GM19395 (cell line): ENCODE measurements at regions not wholly inside any gene's neighbourhood (a gene's known extent, or its start where the extent isn't known, plus 50 kb on each side); places are given as distances from the start of the nearest gene placed in this dataset.
"Not testable (repeated sequence)": the region's sequence is repeated elsewhere in the genome, so short reads cannot be mapped to it uniquely, and the experiment has no call there.

Source experiments
- ATAC-seq: cut with Tn5 transposase; IDR thresholded peaks from one replicate; pipeline ENCODE4 v1.9.1; 2021; ENCODE audit warnings: mild to moderate bottlenecking, moderate library complexity; ENCODE audit not compliant: unreplicated experiment

GRCh38 chr10:123309731-123310130, 155.5 kb downstream of the BUB3 start:
- no peak for ATAC-seq

- no peak for ATAC-seq
These were observed 162.6 kb downstream of the BUB3 start for GRCh38 chr10:123316776-123317175.

GRCh38 chr10:123318516-123318915, 164.3 kb downstream of the BUB3 start:
- ATAC-seq = no peak

- no peak for ATAC-seq
These were observed 165.9 kb downstream of the BUB3 start for GRCh38 chr10:123320091-123320490.

- no peak for ATAC-seq
These were observed 169.7 kb downstream of the BUB3 start for GRCh38 chr10:123323884-123324283.

DNA sequence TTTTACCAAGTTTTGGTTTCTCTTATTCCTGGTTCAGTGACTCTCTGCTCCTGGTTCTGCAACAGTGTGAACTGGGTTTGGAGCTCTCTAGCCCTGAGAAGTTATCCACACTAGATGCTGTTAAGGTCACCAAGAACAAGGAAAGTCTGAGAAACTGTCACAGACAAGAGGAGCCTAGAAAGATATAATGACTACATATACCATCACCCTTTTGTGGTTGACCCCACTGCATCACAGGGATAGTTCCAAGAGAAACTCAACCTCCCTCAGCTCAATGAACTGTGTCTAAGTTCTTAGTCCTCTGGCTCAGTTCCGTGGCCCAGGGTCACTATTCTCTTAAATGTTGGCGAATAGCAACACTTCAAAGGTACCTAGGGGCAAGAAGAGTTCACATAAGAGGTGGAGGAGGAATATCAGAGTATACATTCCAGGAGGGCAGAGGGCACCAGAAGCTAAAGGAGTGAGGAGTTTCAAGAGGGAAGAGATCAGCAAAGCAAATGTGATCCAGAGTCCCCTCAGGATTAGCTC, 171.5 kb downstream of the BUB3 start:
- ATAC-seq = no peak

DNA sequence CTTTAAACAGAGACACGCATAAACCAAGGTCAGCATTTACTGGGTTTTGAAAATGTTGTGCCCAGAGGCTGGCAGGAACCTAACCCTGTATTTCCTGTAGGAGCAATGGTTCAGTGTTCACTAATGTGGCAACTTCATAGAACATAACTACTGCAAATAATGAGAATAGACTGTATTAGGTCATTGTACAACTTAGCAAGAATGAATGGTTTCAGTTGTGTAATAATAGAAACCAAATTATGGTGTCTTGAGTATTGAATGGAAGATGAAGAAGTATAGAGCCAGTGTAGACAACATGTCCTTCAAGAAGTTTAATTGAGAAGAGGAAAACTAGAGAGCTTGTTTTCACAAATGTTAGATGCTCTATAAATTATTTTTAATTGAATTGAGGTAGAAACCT, 172.5 kb downstream of the BUB3 start:
- ATAC-seq = no peak

- peak; percentile 79 for ATAC-seq
These were observed 173.2 kb downstream of the BUB3 start for GRCh38 chr10:123327450-123327849.

- ATAC-seq = no peak
These were observed 173.7 kb downstream of the BUB3 start for GRCh38 chr10:123327896-123328295.

GRCh38 chr10:123331438-123331837, 177.2 kb downstream of the BUB3 start:
- no peak for ATAC-seq

GRCh38 chr10:123346581-123346980, 192.4 kb downstream of the BUB3 start:
- no peak for ATAC-seq

GRCh38 chr10:123348691-123349572, 194.7 kb downstream of the BUB3 start:
- no peak for ATAC-seq

- ATAC-seq = no peak
These were observed 197.5 kb downstream of the BUB3 start for GRCh38 chr10:123351715-123352114.

DNA sequence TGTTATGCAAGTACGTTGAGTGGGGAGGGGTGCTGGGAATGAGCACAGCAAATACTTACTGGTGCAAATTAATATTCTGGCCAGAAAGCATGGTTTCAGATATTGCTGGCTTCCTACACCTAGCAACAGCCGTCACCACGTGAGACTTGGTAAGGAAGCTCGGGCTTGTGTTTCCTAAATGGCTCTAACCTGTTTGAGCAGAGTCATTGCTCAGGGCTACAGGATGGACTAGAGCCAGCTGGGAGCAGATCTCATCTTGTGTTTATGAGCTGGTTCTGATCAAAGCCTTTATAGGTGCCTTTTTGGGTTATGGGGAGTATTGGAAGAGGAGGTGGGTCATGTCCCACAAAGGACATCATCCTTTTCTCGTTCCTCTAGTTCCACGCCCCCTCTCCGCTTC, 200.3 kb downstream of the BUB3 start:
- ATAC-seq = no peak

DNA sequence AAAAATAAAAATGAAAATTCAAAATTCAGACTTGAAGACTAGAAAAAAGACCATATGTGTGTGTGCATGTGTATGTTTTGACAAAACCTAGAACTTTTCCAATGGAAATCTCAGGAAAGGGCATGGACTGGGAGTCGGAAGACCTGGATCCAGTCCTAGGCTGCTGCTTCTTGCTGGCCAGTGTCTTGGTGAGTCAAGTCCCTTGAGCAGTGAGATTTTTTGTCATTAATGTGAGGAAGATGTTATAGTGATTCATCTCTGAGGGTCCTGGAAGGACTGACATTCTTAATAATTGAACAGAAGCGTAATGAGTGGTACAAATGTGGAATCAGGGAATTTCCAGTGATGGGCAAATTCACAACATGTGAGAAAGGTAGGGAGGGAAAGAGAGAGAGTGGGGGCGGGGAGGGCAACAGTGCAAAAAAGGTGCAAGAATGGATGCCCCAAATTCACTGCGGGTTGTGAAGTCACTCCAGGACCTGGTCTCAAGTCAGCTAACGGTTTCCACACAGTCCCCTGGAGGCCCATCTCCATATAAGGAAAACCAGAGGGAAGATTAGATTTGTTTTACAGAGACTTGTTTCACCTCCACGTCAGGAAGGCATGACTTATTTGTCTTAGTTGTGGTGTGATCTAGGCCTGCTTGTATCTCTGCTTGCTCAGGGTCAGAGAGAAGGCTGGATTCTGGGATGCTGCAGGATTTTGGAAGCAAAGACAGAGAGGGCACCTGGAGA, 201.7 kb downstream of the BUB3 start:
- ATAC-seq = no peak

DNA sequence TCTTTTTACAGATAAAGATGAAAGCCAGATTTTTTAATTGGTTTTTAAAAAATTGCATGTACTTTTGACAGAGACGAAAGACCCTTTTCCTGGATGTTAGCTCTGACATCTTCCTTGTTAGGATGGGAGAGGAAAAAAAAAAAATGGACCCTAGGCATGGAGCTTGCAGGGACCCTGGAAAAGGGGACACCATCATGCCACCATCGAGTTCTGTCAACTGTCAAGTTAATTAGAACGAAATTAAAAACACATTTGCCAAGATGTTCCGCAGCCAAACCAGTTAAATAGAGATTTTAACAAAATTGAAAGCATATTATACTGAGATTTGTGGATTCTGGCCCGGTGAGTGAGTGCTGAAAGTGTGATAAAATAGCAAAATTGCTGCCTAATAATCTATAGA, 202.6 kb downstream of the BUB3 start:
- no peak for ATAC-seq

DNA sequence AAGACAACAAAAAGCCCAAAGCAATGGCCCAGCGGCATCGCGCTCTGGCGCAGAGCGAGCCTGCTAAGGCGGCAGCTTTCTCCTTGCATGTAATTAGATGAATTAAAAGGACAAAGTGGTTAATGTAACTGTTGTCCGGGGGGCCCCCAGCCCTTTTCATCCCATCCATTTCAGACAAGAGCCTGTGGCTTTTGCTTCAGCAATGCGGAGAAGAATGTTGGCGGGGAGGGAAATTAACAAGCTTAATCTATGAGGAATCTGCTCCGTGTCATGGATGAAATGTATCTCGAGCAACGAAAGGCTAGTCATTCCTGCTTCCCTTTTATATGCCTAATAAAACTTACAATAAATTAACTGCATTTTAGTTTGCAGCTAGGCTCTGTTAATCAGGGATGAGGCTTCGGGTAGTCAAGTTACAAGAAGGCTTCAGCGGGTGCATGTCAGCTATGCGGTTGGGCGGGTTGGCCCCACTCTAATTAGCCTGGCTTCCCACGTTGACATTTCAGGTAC, 203.3 kb downstream of the BUB3 start:
- no peak for ATAC-seq

DNA sequence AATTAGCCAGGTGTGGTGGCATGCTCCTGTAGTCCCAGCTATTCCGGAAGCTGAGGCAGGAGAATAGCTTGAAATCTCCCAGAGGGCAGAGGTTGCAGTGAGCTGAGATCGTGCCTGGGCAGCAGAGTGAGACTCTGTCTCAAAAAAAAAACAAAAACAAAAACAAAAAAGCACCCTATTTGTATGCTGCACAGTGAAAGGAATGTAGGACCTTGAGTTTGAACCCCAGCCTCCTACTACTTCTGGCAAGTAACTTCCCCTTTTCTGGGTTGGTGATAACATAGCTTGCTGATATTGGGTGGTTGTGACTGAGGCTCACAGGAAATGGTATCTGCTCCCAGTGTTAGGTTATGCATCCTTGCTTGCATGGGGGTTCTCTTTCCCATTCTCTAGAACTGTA, 205.3 kb downstream of the BUB3 start:
- ATAC-seq = no peak

- no peak for ATAC-seq
These were observed 207.6 kb downstream of the BUB3 start for GRCh38 chr10:123361832-123362231.

- ATAC-seq = no peak
These were observed 213.0 kb downstream of the BUB3 start for GRCh38 chr10:123367195-123367594.

- ATAC-seq = not testable (repeated sequence)
These were observed 217.4 kb downstream of the BUB3 start for GRCh38 chr10:123371626-123372025.

- ATAC-seq = no peak
These were observed 219.4 kb downstream of the BUB3 start for GRCh38 chr10:123373591-123373990.
